GM12892 (cell line): ENCODE measurements at regions not wholly inside any gene's neighbourhood (a gene's known extent, or its start where the extent isn't known, plus 50 kb on each side); places are given as distances from the start of the nearest gene placed in this dataset.

ENCODE experiments used
- POLR2AphosphoS5 ChIP-seq: IDR thresholded peaks from 2 replicates; pipeline ENCODE4 v1.6.1; 2011; ENCODE audit warnings: low read depth, low read length, control low read depth
- TAF1 ChIP-seq: IDR thresholded peaks from 2 replicates; pipeline ENCODE4 v1.6.1; 2011; ENCODE audit warnings: low read depth, mild to moderate bottlenecking, control low read depth, low read length, borderline replicate concordance

DNA sequence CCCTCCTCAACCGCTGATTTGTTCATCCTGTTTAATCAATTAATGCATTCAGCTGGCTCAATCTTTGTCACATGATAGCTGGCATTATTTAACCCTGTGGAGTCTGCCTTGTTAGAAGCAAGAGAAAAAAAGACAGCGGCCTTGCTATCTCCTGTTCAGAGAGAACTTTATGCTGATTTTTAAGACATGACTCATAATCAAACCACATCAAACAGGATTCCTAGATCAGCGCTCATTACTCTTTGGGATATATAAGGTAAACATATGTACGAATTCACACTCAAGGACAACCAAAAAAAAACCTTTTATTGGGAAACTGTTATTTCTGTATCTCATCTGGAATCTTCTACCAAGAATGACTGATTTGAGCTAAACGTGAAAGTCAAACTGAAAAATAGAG, 195.1 kb downstream of the C1D start:
- TF ChIP-seq TAF1 (no peak), POLR2AphosphoS5 (no peak)
